ENCODE measurements at regions not wholly inside any gene's neighbourhood (a gene's known extent, or its start where the extent isn't known, plus 50 kb on each side); places are given as distances from the start of the nearest gene placed in this dataset.
"Not testable (repeated sequence)": the region's sequence is repeated elsewhere in the genome, so short reads cannot be mapped to it uniquely, and the experiment has no call there.

GRCh38 chr21:6551045-6551444 is 3970.3 kb upstream of the TPTE start:
- not testable (repeated sequence) for TF ChIP-seq CTCF, POLR2A (IDR thresholded peaks at IDR 0.05)

Data from lower leg skin (tissue), 3 donors.